HG03457 (cell line): ENCODE measurements at regions not wholly inside any gene's neighbourhood (a gene's known extent, or its start where the extent isn't known, plus 50 kb on each side); places are given as distances from the start of the nearest gene placed in this dataset.
"Not testable (repeated sequence)": the region's sequence is repeated elsewhere in the genome, so short reads cannot be mapped to it uniquely, and the experiment has no call there.

ENCODE experiments used
- ATAC-seq: cut with Tn5 transposase; IDR thresholded peaks from one replicate; pipeline ENCODE4 v1.9.1; 2021; ENCODE audit warnings: moderate number of reproducible peaks; ENCODE audit not compliant: unreplicated experiment

DNA sequence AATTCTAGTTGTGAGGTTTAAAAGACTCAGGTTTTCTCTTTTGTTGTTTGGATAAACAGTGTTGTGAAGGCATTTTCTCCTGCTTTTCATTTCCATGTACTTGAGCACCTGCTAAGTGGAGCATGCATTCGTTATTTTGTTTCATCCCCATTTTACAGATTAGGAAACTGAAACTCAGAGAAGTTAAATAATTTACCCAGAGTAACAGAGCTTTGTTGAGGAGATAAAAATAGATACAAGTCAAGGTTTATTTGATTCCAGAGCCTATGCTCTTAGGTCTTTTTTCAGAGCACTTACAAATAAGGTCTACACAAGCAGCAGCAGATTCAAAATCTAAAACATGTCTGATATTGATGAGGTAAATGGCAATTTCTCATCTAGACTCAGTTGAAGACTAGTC lies 254.7 kb upstream of the PTBP2 start:
- ATAC-seq: no peak

DNA sequence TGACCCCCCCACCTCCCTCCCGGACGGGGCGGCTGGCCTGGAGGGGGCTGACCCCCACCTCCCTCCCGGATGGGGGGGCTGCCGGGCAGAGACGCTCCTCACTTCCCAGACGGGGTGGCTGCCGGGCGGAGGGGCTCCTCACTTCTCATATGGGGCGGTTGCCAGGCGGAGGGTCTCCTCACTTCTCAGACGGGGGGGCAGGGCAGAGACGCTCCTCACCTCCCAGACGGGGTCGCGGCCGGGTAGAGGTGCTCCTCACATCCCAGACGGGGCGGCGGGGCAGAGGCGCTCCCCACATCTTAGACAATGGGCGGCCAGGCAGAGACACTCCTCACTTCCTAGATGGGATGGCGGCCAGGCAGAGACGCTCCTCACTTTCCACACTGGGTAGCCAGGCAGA lies 251.9 kb upstream of the PTBP2 start:
- not testable (repeated sequence) for ATAC-seq

DNA sequence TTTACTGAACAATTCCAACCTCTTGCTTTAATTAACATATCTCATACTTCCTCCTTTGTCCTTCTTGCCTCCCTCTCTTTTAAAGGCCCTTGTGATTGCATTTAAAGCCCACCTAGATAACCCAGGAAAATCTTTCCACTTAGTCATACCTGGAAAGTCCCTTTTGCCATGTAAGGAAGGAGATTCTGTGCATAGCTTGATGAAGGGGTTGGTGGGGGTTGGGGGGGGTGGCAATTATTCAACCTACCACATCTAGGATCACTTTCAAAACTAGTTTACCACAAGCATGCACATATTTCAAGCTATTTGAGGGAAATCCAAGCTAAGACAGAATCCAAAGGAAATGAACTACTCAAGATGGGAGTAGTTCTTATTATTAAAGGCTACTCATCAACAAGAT lies 249.1 kb upstream of the PTBP2 start:
- ATAC-seq: no peak

DNA sequence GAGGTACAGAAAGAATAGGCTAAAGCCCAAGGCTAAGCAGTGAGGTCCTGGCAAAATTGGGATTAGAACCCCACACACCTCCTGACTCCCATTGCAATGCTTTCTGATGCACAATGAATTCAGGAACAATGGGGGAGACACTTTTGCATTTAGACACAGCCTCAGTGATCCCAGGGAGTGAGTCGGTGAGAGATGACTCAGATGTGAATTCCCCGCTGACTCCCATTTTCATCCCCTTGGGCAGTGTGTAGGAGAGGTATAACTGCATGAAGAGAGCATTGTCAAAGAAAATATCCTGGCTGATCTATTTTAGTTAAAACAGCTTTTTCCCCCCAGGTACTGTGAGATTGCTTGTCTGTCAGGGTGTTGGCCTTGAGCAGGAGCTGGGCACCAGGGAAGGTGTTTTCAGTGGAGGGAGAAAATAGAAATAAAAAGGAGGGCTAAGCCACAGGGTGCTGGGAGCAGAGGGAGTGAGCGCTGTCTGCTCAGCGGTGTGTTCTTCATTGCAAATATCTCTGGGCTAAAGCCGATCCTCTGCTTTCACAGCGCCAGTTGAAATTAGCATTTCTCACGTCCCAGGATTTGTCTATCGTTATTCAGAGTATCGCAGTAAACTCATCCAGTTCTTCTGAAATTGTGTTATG lies 247.7 kb upstream of the PTBP2 start:
- no peak for ATAC-seq

DNA sequence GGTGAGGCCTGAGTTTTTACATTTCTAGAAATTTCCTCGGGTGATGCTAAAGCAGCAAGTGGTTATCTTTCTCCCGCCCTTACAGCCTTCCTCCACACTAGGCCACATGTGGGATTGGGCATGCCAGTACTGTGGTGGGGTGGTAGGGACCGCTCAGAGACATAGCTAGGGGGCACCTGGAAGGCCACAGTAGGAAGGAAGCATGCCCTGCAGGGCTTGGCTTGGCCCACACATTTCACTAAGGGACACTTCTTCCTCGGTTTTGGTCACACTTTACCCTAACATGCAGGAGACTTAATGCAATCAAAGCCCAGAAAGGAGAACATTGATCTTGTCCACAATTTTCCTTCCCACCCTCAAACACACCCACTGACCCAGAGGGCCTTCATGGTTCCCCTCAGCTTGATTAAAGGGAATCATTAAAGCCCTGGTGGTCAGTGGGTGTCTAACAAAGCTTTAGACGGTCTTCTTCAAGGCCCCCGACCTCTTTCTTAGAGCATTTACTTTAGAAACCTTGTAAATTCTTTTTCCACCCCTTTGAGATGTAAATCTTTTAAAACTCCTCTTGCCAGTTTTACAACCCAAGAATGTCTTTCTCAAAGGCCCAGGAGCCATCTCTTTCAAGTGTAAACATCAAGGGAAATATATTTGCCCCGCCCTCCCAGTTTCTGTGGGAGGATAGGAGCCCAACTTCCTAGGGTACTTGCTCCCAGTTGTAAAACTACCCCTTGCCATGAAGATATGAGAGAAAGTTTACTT lies 246.4 kb upstream of the PTBP2 start:
- ATAC-seq: no peak

DNA sequence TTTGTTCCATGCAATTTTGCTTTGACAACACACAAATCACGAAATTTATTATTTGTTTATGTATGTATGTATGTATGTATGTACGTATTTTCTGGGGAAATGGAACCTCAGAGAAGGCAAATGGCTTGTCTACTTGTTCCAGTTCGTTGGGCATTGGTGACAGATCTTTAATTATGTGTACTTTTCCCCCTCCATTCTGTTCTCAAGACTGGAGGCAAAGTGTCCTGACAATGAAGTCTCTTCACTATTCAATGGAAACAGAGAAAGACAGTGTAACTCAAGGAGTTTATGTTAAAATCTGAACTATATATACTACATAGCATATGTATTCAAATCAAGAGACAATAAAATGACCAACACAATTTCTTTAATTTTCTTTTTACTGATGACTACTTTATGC lies 245.7 kb upstream of the PTBP2 start:
- no peak for ATAC-seq

DNA sequence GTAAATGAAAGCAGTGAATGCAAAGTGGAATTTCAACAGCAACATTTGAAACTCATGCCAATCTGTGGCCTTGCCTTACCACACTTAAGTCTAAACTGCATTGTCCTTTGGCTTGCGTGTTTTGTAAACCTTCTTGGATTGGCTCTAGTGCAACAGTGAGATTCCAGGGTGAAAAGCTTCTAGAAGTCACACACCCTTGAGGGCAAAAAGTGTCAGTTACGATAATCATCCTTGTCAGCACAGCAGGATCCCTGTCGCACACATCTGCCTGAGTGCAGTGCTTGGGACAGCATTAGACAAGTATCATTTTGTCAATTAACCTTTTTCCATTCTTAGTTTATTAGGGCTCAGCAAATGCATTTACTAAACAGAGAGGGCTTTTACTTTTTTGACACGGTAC lies 243.4 kb upstream of the PTBP2 start:
- no peak for ATAC-seq

DNA sequence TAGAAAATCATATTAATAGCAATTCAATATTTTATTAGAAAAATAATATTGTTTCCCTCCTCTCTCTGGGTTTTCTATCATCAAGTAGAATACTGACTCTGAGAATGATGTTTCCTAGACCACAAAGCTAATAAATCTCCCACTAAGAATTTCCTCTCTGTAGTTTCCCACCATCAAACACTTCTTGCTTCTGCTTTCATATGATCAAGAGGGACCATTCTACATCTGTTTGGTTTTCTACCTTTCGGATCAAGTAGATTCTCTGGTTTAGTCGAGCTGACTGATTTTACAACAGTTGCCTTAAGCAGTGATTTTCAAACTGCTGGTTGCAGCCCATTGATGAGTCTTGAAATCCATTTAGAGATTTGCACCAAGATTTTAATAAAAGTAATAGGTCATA lies 240.2 kb upstream of the PTBP2 start:
- ATAC-seq: no peak

DNA sequence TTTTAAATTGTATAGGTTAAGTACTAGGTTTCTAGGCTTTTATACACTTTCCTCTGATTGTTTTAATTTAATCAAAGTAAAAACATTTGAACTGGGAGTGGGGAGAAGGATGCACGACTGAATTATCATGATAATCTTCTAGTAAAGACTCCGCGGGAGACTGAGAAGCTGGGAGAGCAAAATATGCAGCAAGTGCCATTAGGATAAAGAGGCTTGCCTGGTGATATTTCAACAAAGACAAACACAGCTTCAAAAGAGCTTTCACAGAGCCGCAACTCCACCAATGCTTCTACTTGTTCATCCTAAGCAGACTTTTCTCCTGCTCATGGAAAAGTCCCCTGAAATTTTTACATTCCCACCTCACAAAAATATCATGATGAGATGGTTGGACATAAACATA lies 239.0 kb upstream of the PTBP2 start:
- no peak for ATAC-seq

DNA sequence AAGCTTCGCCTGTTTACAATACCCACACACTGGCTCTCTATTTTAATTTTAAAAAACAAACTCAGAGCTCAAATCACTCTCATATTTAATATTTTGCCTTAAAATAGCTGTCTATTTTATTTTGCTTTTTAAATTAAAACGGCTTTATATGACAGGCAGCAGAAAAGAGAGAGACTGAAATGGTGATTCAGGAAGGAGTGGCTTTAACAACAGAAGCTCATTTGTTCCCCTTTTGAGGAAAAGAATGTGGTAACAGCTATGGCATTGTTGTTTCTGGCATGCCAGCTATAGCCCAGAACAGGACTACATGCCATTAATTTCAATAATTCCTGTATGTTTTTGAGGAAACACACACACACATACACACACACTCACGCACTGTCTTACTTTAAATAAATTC lies 234.2 kb upstream of the PTBP2 start:
- no peak for ATAC-seq

DNA sequence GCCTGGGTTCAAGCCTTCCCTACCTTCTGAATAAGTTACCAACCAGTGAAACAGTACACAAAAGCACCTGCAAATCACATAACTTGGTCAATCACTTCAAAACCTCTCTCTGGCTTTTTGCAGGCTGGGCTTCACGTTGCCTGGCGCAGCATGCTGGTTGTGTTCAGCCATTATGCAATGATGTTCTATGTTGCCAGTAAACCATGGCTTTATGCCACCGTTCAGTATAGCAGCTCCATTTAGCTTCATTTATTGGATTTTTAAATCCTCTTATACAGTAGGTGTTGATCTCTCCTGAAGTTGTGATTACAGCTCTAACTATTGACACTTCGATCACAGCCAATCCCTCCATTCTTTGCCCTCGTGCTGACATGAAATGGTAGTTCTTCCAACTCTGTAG lies 233.6 kb upstream of the PTBP2 start:
- no peak for ATAC-seq

DNA sequence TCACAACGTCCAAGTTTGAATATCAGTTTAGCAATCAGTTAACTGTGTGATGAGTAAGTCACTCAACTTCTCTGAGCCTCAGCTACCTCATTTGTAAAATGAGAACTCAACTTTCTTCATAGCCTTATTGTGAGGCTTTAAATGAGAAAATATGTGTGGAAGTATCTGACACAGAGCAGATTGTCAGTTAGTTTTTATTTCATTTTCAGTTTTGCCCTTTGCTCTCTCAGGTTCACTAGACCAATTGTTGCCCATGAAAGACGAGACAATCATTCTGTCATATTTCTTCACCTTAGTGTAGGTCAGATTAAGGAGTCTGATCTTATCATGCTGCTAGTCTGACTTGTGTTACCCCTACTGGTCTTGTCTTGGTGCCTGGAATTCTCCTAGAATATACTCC lies 232.8 kb upstream of the PTBP2 start:
- ATAC-seq: no peak

DNA sequence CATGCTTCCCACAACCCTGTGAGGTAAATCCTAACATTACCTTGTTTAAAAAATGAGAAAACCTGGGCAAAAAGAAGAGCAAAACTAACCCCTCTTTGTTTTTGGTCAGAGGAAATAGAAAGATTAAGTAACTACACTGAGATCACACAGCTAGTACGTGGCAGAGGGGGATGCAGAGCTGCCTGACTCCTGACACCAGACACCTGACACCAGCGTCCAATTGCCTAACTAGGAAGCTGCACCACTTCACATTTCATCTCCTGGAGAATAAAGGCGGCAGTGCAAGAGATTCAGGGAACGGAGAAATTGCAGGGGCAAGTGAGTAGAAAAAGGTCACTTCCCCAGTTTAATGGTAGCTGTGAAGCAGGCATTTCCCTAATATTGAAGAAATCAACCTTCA lies 229.3 kb upstream of the PTBP2 start:
- ATAC-seq: no peak

DNA sequence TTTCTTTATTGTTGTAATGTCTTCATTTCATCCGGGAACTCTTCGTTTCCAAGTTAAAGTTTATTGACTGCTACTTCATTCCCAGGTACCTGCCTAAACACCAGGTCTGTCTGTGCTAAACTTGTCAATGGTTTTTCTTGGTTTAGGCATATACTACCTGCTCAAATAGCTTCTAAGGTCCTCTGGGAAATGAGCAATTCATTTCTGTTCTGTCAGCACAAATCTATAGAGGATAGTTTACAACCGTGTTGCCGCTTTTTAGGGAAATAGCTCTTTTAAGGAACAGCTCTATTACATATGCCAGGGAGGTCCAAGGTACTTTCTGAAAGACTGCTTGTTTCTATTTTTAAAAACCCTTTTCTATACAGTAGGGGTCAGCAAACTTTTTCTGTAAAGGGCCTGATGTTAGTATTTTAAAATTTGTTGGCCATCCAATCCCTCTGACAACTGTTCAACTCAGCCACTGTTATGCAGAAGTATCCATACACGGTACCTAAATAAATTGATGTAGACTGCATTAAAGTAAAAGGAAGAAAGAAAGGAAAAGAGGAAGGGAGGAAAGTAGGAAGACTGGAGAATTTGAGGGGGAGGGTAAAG lies 222.7 kb upstream of the PTBP2 start:
- ATAC-seq: no peak

DNA sequence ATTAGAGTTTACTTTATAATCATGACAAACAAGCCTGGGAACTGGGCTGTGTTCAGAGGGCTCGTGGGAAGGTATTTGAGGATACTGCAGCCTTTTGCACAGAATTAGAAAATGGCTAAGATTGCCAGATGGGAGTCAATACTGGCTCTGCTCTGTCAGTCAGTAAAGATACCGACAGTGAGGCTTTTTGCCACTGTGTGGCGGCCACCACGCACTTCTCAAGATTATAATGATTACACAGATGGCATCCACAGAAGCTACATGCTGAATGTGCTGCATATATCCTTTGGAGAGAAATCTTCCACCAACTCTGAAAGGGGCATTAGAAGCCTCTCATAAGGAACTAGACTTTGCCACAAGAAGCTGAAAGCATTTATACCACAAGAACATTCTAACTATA lies 213.4 kb upstream of the PTBP2 start:
- no peak for ATAC-seq

DNA sequence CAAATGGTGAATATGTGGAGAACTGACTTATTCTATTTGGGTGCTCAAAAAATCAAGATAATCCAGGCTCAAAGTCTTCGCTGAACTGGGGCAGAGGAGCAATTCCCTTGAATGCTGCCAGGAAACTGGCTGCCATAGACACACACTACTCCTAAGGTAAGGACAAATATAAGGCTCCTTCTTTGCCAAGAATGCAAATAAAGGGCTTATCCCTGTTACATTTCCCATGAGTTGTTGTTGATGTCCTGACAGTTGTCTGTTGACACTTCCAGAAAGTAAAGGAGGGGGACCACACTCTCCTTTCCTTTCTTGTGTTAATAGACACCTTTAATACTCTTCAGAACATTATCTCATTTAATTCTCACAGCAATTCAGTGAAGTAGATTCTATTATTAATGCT lies 212.2 kb upstream of the PTBP2 start:
- no peak for ATAC-seq

DNA sequence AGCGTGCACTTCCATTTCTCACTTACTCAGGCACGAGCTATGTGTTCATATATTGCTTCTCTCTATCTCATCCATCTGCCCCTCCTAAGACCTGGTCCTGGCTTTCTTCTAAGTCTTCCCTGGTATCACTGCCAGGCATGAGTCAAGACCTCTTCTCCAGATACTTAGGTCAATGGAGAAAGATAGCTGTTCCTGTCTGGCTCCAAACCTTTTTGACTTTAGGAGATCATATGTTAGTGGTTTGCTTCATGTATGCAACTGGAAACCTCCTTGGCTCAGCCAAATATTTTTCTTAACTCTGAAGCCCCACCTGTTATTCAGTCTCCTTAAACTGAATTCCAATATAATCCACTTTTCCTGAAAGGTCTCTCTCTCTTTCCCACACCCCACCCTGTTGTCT lies 211.6 kb upstream of the PTBP2 start:
- no peak for ATAC-seq

DNA sequence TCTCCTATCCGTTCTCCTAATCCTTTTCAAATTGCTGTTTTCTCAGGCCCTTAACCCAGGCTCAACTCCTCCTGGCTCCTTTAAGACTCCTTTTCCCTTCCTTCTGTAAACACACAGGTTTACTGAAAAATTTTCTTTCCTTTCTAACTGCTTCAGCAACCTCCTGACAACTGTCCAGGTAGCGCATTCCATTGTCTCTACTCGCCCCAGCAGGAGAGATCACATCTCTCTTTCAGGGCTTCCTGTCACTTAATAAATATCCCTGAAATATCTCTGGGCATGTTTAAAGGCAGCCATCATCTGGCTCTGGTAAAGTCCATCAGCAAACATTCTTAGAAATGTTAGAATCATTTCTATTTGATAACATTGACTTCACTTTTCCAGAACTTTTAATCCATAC lies 211.2 kb upstream of the PTBP2 start:
- ATAC-seq: no peak

DNA sequence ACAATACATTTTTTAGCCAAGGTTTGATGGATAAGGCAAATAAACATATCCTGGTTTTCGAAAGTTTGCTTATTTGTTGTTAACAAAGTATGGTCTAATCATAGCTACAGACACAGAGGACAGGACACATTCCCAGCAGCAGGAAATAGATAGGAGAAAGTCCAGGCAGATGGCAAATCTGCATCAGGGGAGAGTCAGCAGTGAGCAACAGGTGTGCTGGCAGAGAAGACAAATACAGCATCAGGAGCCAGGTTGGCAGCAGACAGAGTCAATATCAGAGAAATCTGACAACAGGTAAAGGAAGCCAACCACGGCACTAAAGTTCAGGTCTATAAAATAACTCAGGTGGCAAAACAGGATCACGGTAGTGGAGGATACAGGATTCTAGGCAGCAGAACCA lies 210.7 kb upstream of the PTBP2 start:
- no peak for ATAC-seq

DNA sequence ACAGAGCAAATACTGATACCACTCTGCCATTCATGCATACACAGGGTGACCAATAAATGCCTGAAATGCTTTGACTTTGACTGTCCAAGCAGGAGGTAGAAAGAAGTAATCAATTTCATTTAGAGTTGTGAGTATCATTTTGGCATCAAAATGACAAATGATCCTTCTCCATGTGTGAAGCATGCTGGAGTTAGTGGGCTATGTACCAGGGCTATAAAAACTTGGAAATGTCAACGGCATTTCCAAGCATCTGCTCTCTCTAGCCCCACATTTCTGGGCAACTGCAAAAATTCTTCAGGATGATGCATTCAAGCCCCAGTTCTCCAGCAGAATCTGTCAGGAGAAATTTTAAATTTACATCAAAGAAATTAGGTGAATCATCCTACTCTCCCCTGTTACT lies 208.4 kb upstream of the PTBP2 start:
- ATAC-seq: no peak

DNA sequence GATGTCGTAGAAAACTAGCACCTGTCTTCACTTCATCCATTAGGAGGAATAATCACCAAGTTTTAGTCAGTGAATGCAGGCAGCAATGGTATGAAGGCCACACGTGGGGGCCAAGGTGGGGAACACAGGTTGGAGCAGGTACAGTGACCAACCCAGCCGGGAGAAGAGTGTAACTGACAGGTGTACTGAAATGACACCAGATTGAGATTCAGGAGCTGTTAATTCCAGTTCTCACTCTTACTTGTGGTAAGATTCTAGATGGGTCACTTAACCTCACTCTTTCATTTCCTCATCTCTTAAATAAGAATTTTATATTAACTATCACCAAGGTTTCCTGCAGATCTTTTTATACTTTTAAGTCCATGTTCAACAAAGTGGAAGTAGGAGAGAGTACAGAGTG lies 206.2 kb upstream of the PTBP2 start:
- peak; percentile 95 for ATAC-seq

DNA sequence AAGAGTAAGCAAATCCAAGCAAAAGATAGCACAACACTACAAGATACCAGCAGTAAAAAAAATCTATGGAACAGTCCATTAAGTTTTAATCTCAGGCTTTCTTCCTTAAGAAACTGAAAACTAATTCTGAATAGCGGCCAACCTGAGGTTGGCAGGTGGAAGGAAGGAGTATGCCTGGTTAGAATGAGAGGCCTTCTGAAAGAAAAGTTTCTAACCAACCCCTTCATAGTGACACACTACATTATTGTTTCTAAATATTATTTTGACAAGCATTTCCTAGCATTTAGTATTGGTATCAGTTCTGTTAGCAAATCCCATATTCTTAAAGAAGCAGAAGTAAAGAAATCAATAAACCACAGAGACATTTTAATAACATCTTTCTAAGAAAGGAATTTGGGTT lies 205.7 kb upstream of the PTBP2 start:
- ATAC-seq: peak; percentile 57
